PFSK-1 (cell line): ENCODE measurements at regions not wholly inside any gene's neighbourhood (a gene's known extent, or its start where the extent isn't known, plus 50 kb on each side); places are given as distances from the start of the nearest gene placed in this dataset.

Experiments used
- FOXP2 ChIP-seq: optimal IDR thresholded peaks from 2 replicates; pipeline ENCODE3; 2011; ENCODE audit warnings: borderline replicate concordance, control low read depth, inconsistent platforms; ENCODE audit not compliant: insufficient read depth; ENCODE audit errors: extremely low read length, extremely low read depth
- POLR2AphosphoS5 ChIP-seq: IDR thresholded peaks from 2 replicates; pipeline ENCODE4 v1.6.1; 2012; ENCODE audit warnings: low read depth, mild to moderate bottlenecking, control low read depth, low read length, moderate library complexity
- SIN3A ChIP-seq: IDR thresholded peaks from 2 replicates; pipeline ENCODE4 v1.6.1; 2012; ENCODE audit warnings: mild to moderate bottlenecking, low read length, moderate library complexity, borderline replicate concordance; ENCODE audit not compliant: insufficient read depth
- TAF1 ChIP-seq: IDR thresholded peaks from 2 replicates; pipeline ENCODE4 v1.6.1; 2012; ENCODE audit warnings: low read length, control low read depth, borderline replicate concordance; ENCODE audit not compliant: insufficient read depth
- TF ChIP-seq, protein P1 (sequence below), 2 experiments: IDR thresholded peaks; 2 replicates each; pipeline versions ENCODE4 v1.6.1 to v1.8.0; 2011 to 2012; ENCODE audit warnings: low read depth in 2 of 2, low read length in 2 of 2, control low read depth in 1 of 2, inconsistent platforms in 1 of 2, mild to moderate bottlenecking in 1 of 2, moderate library complexity in 1 of 2; ENCODE audit not compliant: insufficient read depth in 1 of 2

- TF ChIP-seq SIN3A = no peak
- TF ChIP-seq, protein P1, sequence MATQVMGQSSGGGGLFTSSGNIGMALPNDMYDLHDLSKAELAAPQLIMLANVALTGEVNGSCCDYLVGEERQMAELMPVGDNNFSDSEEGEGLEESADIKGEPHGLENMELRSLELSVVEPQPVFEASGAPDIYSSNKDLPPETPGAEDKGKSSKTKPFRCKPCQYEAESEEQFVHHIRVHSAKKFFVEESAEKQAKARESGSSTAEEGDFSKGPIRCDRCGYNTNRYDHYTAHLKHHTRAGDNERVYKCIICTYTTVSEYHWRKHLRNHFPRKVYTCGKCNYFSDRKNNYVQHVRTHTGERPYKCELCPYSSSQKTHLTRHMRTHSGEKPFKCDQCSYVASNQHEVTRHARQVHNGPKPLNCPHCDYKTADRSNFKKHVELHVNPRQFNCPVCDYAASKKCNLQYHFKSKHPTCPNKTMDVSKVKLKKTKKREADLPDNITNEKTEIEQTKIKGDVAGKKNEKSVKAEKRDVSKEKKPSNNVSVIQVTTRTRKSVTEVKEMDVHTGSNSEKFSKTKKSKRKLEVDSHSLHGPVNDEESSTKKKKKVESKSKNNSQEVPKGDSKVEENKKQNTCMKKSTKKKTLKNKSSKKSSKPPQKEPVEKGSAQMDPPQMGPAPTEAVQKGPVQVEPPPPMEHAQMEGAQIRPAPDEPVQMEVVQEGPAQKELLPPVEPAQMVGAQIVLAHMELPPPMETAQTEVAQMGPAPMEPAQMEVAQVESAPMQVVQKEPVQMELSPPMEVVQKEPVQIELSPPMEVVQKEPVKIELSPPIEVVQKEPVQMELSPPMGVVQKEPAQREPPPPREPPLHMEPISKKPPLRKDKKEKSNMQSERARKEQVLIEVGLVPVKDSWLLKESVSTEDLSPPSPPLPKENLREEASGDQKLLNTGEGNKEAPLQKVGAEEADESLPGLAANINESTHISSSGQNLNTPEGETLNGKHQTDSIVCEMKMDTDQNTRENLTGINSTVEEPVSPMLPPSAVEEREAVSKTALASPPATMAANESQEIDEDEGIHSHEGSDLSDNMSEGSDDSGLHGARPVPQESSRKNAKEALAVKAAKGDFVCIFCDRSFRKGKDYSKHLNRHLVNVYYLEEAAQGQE (IDR thresholded peaks at IDR 0.05; ENCODE audit: insufficient read depth in 1 of 2, low read depth in 2 of 2, low read length in 2 of 2) = no peak
- TF ChIP-seq TAF1 = no peak
- no peak for TF ChIP-seq FOXP2
- no peak for TF ChIP-seq POLR2AphosphoS5
Observed at GRCh38 chr6:168796106-168796505, 355.1 kb downstream of the SMOC2 start.

DNA sequence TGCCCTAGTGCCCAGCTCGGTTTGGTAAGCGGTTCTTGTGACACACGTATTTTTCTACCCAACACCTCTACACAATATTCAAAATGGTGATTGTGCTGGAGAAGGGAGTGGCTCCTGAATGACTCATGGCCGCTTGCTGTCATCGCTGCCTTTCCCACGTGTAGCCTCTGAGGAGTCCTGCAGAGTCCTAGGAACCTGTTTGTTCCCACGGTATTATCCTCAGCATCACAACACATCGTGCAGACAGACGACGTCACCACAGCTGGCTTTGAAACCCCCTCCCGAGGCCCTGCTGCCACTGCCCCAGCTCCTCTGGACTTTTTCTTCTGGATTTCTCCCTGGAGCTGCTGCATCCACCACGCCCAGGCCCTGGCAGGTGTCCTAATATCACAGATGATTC lies 353.5 kb downstream of the SMOC2 start:
- TF ChIP-seq, protein P1 (IDR thresholded peaks at IDR 0.05; ENCODE audit: insufficient read depth in 1 of 2, low read depth in 2 of 2, low read length in 2 of 2) = no peak
- TF ChIP-seq POLR2AphosphoS5 (no peak), SIN3A (no peak), TAF1 (no peak), FOXP2 (no peak)

DNA sequence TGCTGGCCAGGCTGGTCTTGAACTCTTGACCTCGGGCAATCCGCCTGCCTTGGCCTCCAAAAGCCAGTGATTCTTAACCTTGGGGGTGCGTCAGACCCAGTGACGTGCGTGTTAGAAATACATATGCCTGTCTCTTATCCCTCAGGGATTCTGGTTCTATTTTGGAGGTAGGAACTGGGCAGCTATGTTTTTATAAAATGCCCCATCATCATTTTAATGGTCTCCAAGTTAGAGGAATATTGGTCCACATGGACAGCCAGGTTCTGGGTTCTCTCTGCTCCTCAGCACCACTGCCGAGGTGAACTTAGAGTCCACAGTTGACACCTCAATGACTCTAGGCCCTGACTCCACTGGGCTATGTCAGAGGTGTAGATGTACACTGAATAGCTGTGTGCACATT lies 352.7 kb downstream of the SMOC2 start:
- TF ChIP-seq SIN3A (no peak), TAF1 (no peak)

GRCh38 chr6:168791917-168792316 lies 350.9 kb downstream of the SMOC2 start:
- TF ChIP-seq FOXP2 (no peak), POLR2AphosphoS5 (no peak), SIN3A (no peak), TAF1 (no peak)
- TF ChIP-seq, protein P1 (IDR thresholded peaks at IDR 0.05; ENCODE audit: insufficient read depth in 1 of 2, low read depth in 2 of 2, low read length in 2 of 2) = no peak

- no peak for TF ChIP-seq FOXP2
Observed at GRCh38 chr6:168789699-168790098, 348.7 kb downstream of the SMOC2 start.

- no peak for TF ChIP-seq TAF1
- TF ChIP-seq POLR2AphosphoS5 = no peak
- TF ChIP-seq FOXP2 = no peak
- TF ChIP-seq, protein P1 (IDR thresholded peaks at IDR 0.05; ENCODE audit: insufficient read depth in 1 of 2, low read depth in 2 of 2, low read length in 2 of 2) = no peak
- TF ChIP-seq SIN3A = no peak
Observed at GRCh38 chr6:168785720-168786511, 344.9 kb downstream of the SMOC2 start.
